Fibroblast of lung (primary cell): ENCODE measurements at regions not wholly inside any gene's neighbourhood (a gene's known extent, or its start where the extent isn't known, plus 50 kb on each side); places are given as distances from the start of the nearest gene placed in this dataset.
A peak's percentile ranks its signal among the peaks of the same experiment; 100 is the strongest.

Experiments used
- DNase-seq, 2 donors: peaks; one replicate each; pipeline versions ENCODE4 v3.0.0 to v3.0.0-alpha.2; 2010; ENCODE audit warnings: low read depth in 2 of 2
- H2AFZ ChIP-seq: 2 replicates; pipeline ENCODE4 v1.5.1; 2012; ENCODE audit warnings: low read length, control low read depth, inconsistent platforms
- H3K27ac ChIP-seq: 2 replicates; pipeline ENCODE4 v1.5.1; 2011; ENCODE audit warnings: low read length, control low read depth; ENCODE audit not compliant: insufficient read depth
- H3K27me3 ChIP-seq: 2 replicates; pipeline ENCODE4 v1.5.1; 2011; ENCODE audit warnings: mild to moderate bottlenecking, low read length; ENCODE audit not compliant: control insufficient read depth, insufficient read depth
- H3K36me3 ChIP-seq: 2 replicates; pipeline ENCODE4 v1.5.1; 2011; ENCODE audit warnings: low read length; ENCODE audit not compliant: control insufficient read depth, insufficient read depth
- H3K4me1 ChIP-seq: 2 replicates; pipeline ENCODE4 v1.5.1; 2011; ENCODE audit warnings: low read length; ENCODE audit not compliant: control insufficient read depth, insufficient read depth; ENCODE audit errors: extremely low read depth
- H3K4me2 ChIP-seq: 2 replicates; pipeline ENCODE4 v1.5.1; 2011; ENCODE audit warnings: low read length, control low read depth; ENCODE audit not compliant: insufficient read depth; ENCODE audit errors: extremely low read depth
- H3K4me3 ChIP-seq, 4 experiments: fragments of 200-600 bp in 1 of 4; sonication (generic) in 1 of 4; replicated peaks in 1 of 4; 2 replicates each; pipeline ENCODE4 v1.5.1; 2011 to 2016; ENCODE audit warnings: low read length in 4 of 4, low read depth in 3 of 4, mild to moderate bottlenecking in 3 of 4, control low read depth in 2 of 4, inconsistent platforms in 1 of 4, mixed read lengths in 1 of 4; ENCODE audit not compliant: insufficient read depth in 1 of 4; ENCODE audit errors: control extremely low read depth in 1 of 4
- H3K79me2 ChIP-seq: 2 replicates; pipeline ENCODE4 v1.5.1; 2012; ENCODE audit warnings: mild to moderate bottlenecking, low read length, inconsistent platforms; ENCODE audit not compliant: control insufficient read depth, insufficient read depth
- H3K9ac ChIP-seq: 2 replicates; pipeline ENCODE4 v1.5.1; 2011; ENCODE audit warnings: mild to moderate bottlenecking, low read length, control low read depth; ENCODE audit not compliant: insufficient read depth
- H3K9me3 ChIP-seq: 2 replicates; pipeline ENCODE4 v1.5.1; 2012; ENCODE audit warnings: low read depth, low read length; ENCODE audit not compliant: control insufficient read depth, insufficient read depth
- H4K20me1 ChIP-seq: 2 replicates; pipeline ENCODE4 v1.5.1; 2011; ENCODE audit warnings: low read length; ENCODE audit not compliant: control insufficient read depth, insufficient read depth; ENCODE audit errors: extremely low read depth
- CTCF ChIP-seq, 2 donors: IDR thresholded peaks in 1 of 2; conservative IDR thresholded peaks in 1 of 2; 1 replicate in 1 of 2; 2 replicates in 1 of 2; pipeline ENCODE4 v1.5.1; 2011 to 2012; ENCODE audit warnings: low read length in 2 of 2, control low read depth in 1 of 2, inconsistent platforms in 1 of 2, low read depth in 1 of 2, mild to moderate bottlenecking in 1 of 2
- EZH2 ChIP-seq: IDR thresholded peaks from 2 replicates; pipeline ENCODE4 v1.5.1; 2012; ENCODE audit warnings: low read length, control low read depth, mild to moderate bottlenecking; ENCODE audit errors: missing control alignments

- no peaks in the 10 kb centered on the region for H3K36me3 ChIP-seq
- TF ChIP-seq EZH2 (no peak), CTCF (conservative IDR thresholded peaks at IDR 0.05 in 1 of 2, IDR thresholded peaks at IDR 0.05 in 1 of 2; ENCODE audit: low read depth in 1 of 2, low read length in 2 of 2) (no peak)
- no peaks in the 10 kb centered on the region for H3K9me3 ChIP-seq
- H3K27ac ChIP-seq: no peak overlapping the region
- no peak overlapping the region for H3K4me2 ChIP-seq
- no peak overlapping the region for H3K9ac ChIP-seq
- H3K27me3 ChIP-seq: no peaks in the 10 kb centered on the region
- no peak overlapping the region for H3K4me3 ChIP-seq
- no peak overlapping the region for H2AFZ ChIP-seq
- no peaks in the 10 kb centered on the region for H4K20me1 ChIP-seq
- DNase-seq: peak; percentile 26 to 40
- no peaks in the 10 kb centered on the region for H3K79me2 ChIP-seq
- no peaks in the 10 kb centered on the region for H3K4me1 ChIP-seq
Observed at GRCh38 chr21:24225431-24225830, 1381.8 kb downstream of the MRPL39 start.

GRCh38 chr21:24224422-24224821, 1382.9 kb downstream of the MRPL39 start:
- Histone ChIP-seq H4K20me1 (no peaks in the 10 kb centered on the region), H2AFZ (no peak overlapping the region), H3K79me2 (no peaks in the 10 kb centered on the region), H3K4me1 (no peaks in the 10 kb centered on the region), H3K9me3 (no peaks in the 10 kb centered on the region), H3K27ac (no peak overlapping the region), H3K9ac (no peak overlapping the region), H3K36me3 (no peaks in the 10 kb centered on the region), H3K4me2 (no peak overlapping the region), H3K4me3 (no peak overlapping the region), H3K27me3 (no peaks in the 10 kb centered on the region)
- DNase-seq: no peak
- TF ChIP-seq CTCF (conservative IDR thresholded peaks at IDR 0.05 in 1 of 2, IDR thresholded peaks at IDR 0.05 in 1 of 2; ENCODE audit: low read depth in 1 of 2, low read length in 2 of 2) (no peak), EZH2 (no peak)

GRCh38 chr21:24223624-24224023, 1383.7 kb downstream of the MRPL39 start:
- peak in 1 of 2 donors; percentile 1 for DNase-seq
- Histone ChIP-seq H3K9ac (no peak overlapping the region), H3K36me3 (no peaks in the 10 kb centered on the region), H3K4me3 (no peak overlapping the region), H3K9me3 (no peaks in the 10 kb centered on the region), H3K27me3 (no peaks in the 10 kb centered on the region), H3K4me2 (no peak overlapping the region), H4K20me1 (no peaks in the 10 kb centered on the region), H3K27ac (no peak overlapping the region), H3K79me2 (no peaks in the 10 kb centered on the region), H2AFZ (no peak overlapping the region), H3K4me1 (no peaks in the 10 kb centered on the region)
- no peak for TF ChIP-seq CTCF (conservative IDR thresholded peaks at IDR 0.05 in 1 of 2, IDR thresholded peaks at IDR 0.05 in 1 of 2; ENCODE audit: low read depth in 1 of 2, low read length in 2 of 2)
- no peak for TF ChIP-seq EZH2
